ENCODE measurements at regions not wholly inside any gene's neighbourhood (a gene's known extent, or its start where the extent isn't known, plus 50 kb on each side); places are given as distances from the start of the nearest gene placed in this dataset.

- TF ChIP-seq, protein P1, sequence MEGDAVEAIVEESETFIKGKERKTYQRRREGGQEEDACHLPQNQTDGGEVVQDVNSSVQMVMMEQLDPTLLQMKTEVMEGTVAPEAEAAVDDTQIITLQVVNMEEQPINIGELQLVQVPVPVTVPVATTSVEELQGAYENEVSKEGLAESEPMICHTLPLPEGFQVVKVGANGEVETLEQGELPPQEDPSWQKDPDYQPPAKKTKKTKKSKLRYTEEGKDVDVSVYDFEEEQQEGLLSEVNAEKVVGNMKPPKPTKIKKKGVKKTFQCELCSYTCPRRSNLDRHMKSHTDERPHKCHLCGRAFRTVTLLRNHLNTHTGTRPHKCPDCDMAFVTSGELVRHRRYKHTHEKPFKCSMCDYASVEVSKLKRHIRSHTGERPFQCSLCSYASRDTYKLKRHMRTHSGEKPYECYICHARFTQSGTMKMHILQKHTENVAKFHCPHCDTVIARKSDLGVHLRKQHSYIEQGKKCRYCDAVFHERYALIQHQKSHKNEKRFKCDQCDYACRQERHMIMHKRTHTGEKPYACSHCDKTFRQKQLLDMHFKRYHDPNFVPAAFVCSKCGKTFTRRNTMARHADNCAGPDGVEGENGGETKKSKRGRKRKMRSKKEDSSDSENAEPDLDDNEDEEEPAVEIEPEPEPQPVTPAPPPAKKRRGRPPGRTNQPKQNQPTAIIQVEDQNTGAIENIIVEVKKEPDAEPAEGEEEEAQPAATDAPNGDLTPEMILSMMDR (conservative IDR thresholded peaks at IDR 0.05; ENCODE audit: low read length), result no peak
- no peak for TF ChIP-seq EZH2phosphoT487 (IDR thresholded peaks at IDR 0.05; ENCODE audit: borderline replicate concordance)
These were observed 342.9 kb downstream of the MYCN start for GRCh38 chr2:16283071-16283850.
